Testis (tissue), 2 donors: ENCODE measurements at regions not wholly inside any gene's neighbourhood (a gene's known extent, or its start where the extent isn't known, plus 50 kb on each side); places are given as distances from the start of the nearest gene placed in this dataset.

ENCODE experiments used
- POLR2A ChIP-seq: fragments of 450-650 bp; IDR thresholded peaks from one replicate; pipeline ENCODE4 v1.6.1; 2017; ENCODE audit warnings: antibody characterized with exemption, mild to moderate bottlenecking, moderate library complexity
- TF ChIP-seq, protein P1 (sequence below), 3 experiments: fragments of 450-650 bp in 2 of 3; fragments of 200-600 bp in 1 of 3; sonication (generic) in 1 of 3; IDR thresholded peaks; one replicate each; pipeline ENCODE4 v1.5.1; 2016 to 2019; ENCODE audit warnings: antibody characterized with exemption in 3 of 3, mild to moderate bottlenecking in 2 of 3, moderate library complexity in 1 of 3

DNA sequence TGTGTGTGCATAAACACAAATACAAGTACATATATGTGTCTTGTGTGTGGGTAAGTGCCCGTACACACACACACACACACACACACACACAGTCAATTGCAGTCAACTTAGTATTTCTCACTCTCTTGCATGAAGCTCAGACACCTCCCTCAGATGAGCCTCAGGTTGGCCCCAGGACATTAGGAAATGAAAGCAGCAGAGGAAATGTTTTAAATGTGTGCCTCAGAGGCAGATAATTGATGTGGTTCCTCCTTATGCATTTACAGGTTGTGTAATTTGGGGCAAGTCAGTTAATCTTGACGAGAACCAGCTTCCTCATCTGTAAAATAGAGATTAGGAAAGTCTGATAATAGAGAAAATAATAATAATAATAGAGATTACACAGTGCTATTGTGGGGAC is 814.0 kb upstream of the ID2 start:
- TF ChIP-seq POLR2A, result no peak
- TF ChIP-seq, protein P1, sequence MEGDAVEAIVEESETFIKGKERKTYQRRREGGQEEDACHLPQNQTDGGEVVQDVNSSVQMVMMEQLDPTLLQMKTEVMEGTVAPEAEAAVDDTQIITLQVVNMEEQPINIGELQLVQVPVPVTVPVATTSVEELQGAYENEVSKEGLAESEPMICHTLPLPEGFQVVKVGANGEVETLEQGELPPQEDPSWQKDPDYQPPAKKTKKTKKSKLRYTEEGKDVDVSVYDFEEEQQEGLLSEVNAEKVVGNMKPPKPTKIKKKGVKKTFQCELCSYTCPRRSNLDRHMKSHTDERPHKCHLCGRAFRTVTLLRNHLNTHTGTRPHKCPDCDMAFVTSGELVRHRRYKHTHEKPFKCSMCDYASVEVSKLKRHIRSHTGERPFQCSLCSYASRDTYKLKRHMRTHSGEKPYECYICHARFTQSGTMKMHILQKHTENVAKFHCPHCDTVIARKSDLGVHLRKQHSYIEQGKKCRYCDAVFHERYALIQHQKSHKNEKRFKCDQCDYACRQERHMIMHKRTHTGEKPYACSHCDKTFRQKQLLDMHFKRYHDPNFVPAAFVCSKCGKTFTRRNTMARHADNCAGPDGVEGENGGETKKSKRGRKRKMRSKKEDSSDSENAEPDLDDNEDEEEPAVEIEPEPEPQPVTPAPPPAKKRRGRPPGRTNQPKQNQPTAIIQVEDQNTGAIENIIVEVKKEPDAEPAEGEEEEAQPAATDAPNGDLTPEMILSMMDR (IDR thresholded peaks at IDR 0.05), result no peak
